ENCODE measurements at regions not wholly inside any gene's neighbourhood (a gene's known extent, or its start where the extent isn't known, plus 50 kb on each side); places are given as distances from the start of the nearest gene placed in this dataset.

DNA sequence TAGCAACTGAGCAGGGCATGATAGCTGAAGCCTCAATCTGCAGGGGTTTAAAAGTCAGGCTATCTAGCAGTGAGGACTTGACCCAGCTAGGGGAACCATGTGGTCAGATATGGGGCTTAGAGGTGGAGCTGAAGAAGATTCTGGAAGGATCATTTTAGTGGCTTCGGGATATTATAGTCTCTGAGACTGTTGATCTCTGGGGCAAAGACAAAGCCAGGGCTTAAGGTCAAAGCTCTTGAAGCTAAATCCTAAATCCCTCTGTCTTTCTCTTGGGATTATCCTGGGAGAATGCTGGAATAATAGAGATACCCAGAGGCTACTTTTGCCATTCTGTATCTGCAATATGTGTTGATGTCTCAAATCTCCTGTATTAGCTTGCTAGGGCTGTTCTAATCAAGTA is 132.2 kb downstream of the DHX35 start:
- TF ChIP-seq, protein P1, sequence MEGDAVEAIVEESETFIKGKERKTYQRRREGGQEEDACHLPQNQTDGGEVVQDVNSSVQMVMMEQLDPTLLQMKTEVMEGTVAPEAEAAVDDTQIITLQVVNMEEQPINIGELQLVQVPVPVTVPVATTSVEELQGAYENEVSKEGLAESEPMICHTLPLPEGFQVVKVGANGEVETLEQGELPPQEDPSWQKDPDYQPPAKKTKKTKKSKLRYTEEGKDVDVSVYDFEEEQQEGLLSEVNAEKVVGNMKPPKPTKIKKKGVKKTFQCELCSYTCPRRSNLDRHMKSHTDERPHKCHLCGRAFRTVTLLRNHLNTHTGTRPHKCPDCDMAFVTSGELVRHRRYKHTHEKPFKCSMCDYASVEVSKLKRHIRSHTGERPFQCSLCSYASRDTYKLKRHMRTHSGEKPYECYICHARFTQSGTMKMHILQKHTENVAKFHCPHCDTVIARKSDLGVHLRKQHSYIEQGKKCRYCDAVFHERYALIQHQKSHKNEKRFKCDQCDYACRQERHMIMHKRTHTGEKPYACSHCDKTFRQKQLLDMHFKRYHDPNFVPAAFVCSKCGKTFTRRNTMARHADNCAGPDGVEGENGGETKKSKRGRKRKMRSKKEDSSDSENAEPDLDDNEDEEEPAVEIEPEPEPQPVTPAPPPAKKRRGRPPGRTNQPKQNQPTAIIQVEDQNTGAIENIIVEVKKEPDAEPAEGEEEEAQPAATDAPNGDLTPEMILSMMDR (conservative IDR thresholded peaks at IDR 0.05): no peak
- H3K27ac ChIP-seq: no peak overlapping the region

DNA sequence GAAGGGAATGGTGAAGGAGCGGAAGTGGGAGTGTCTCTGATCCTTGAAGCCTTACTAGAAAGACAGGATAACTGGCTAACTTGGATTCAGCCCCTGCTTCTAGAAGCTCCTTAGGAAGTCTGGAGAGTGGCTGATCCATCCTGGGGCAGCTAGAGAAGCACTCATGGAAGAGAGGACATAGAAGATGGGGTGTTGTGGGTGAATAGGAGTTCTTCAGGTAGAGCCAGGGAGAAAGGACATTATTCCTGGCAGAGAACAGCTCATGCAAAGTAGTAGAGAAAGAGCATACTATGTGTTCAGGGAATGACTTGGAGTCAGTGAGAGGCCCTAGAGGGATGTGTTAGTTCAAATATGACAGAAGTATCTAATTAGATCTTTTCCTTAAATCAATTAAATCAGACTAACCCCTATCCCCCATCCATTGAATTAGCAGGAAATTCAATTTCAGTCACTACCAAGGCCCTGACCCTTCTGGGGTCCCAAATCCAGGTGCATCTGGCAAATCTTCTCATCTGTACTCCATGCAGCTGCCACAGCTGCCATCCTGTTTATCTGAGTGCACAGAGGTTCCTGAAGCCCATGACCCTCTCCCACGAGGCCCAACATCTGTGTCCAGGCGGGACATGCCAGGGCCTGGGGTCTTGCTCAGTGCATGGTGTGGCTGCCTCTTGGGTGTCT is 130.7 kb downstream of the DHX35 start:
- no peak overlapping the region for H3K27ac ChIP-seq
- TF ChIP-seq, protein P1 (conservative IDR thresholded peaks at IDR 0.05): no peak

DNA sequence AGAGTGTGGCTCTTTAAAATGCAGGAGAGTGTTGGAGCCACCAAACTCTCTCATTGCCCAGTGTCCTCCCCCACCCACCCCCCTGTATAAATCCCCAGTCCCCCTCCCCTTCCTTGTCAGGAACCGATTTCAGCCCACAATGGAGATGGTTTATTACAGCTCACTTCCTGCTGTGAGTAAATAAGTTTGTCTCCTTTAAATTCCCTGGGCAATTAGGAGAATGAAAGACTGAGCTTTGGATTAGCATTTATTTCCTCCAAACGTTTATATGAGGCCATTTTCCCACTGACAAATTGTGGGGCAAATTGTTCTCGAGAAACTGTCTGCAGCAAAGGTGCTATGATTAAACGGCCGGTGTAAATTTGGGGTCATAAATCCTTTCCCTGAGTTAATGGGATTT is 128.8 kb downstream of the DHX35 start:
- TF ChIP-seq, protein P1 (conservative IDR thresholded peaks at IDR 0.05): no peak

DNA sequence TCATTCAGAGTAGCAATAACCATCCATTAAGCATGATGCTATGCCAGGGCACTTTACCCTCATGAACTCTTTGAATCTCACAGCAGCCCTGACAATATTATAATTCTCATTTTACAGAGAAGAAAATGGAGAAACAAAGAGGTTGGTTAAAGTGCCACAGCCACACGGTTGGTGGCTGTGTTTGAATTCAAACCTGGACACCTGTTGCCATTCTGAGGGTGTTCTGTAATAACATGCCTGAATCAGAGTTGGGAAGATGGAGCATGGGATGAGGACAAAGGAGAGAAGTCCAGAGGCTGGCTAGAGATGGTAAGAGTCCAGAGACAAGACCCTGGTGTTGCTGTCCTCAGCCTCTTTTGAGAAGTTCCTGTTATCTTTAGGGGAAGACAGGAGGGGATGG is 127.7 kb downstream of the DHX35 start:
- TF ChIP-seq, protein P1 (conservative IDR thresholded peaks at IDR 0.05): no peak
- H3K27ac ChIP-seq: no peak overlapping the region

More for the DNA sequence above, 128.8 kb downstream of the DHX35 start:
- no peak overlapping the region for H3K27ac ChIP-seq

All from VCaP (cell line).